ENCODE measurements at regions not wholly inside any gene's neighbourhood (a gene's known extent, or its start where the extent isn't known, plus 50 kb on each side); places are given as distances from the start of the nearest gene placed in this dataset.
"Not testable (repeated sequence)": the region's sequence is repeated elsewhere in the genome, so short reads cannot be mapped to it uniquely, and the experiment has no call there.

DNA sequence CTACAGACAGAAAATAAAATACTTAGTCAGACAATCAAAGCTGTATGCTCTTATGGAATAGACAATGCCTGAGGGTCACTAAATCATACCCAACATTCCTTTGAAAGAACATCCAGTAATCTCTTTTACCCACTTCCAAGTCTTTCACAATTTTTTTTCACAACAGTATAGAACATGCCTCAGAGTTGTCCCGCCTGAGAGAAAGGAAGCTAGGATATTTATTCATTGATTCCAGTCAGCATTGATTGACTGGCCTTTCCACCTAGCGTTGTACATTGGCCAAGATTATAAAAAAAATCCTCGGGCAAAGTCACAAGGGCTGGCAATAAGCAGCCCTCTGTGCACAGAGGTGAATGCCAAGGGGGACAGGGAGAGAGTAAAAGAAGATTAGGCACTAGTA lies 318.1 kb upstream of the PIK3R1 start:
- no peaks in the 10 kb centered on the region for H3K9me3 ChIP-seq
- no peaks in the 10 kb centered on the region for H3K27me3 ChIP-seq (replicated peaks; ENCODE audit: insufficient read depth)
- DNase-seq (ENCODE audit: low spot score): no peak
- no peak for ATAC-seq (ENCODE audit: insufficient number of reproducible peaks, low FRiP score, low read depth)
- TF ChIP-seq, protein P1, sequence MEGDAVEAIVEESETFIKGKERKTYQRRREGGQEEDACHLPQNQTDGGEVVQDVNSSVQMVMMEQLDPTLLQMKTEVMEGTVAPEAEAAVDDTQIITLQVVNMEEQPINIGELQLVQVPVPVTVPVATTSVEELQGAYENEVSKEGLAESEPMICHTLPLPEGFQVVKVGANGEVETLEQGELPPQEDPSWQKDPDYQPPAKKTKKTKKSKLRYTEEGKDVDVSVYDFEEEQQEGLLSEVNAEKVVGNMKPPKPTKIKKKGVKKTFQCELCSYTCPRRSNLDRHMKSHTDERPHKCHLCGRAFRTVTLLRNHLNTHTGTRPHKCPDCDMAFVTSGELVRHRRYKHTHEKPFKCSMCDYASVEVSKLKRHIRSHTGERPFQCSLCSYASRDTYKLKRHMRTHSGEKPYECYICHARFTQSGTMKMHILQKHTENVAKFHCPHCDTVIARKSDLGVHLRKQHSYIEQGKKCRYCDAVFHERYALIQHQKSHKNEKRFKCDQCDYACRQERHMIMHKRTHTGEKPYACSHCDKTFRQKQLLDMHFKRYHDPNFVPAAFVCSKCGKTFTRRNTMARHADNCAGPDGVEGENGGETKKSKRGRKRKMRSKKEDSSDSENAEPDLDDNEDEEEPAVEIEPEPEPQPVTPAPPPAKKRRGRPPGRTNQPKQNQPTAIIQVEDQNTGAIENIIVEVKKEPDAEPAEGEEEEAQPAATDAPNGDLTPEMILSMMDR (IDR thresholded peaks at IDR 0.05): no peak
- H3K36me3 ChIP-seq: no peaks in the 10 kb centered on the region
- no peak overlapping the region for H3K27ac ChIP-seq
- H3K4me1 ChIP-seq (ENCODE audit: control insufficient read depth in 1 of 2, low read depth in 2 of 2): no peaks in the 10 kb centered on the region
- no peak overlapping the region for H3K4me3 ChIP-seq

DNA sequence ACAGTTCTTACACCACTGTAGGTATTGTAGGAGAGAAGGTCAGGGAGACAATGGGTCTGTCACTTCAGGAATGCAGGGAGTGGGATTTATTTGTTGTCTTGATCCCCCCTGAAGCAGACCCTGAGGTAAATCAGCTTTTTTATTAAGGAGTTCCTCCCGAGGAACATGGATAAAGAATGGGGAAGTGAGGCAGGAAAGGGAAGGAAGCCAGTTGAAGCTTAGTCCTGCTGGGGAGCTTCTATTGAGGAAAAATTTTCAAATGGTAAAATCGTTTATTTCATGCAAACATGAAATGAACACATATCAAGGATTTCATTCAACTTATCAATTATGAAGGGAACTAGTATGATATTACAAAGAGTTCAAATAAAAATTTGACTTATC lies 318.6 kb upstream of the PIK3R1 start:
- Histone ChIP-seq H3K27ac (no peak overlapping the region), H3K9me3 (no peaks in the 10 kb centered on the region), H3K4me1 (ENCODE audit: control insufficient read depth in 1 of 2, low read depth in 2 of 2) (no peaks in the 10 kb centered on the region), H3K4me3 (no peak overlapping the region), H3K36me3 (no peaks in the 10 kb centered on the region), H3K27me3 (replicated peaks; ENCODE audit: insufficient read depth) (no peaks in the 10 kb centered on the region)
- ATAC-seq (ENCODE audit: insufficient number of reproducible peaks, low FRiP score, low read depth): no peak
- DNase-seq (ENCODE audit: low spot score): no peak
- TF ChIP-seq, protein P1 (IDR thresholded peaks at IDR 0.05): no peak

DNA sequence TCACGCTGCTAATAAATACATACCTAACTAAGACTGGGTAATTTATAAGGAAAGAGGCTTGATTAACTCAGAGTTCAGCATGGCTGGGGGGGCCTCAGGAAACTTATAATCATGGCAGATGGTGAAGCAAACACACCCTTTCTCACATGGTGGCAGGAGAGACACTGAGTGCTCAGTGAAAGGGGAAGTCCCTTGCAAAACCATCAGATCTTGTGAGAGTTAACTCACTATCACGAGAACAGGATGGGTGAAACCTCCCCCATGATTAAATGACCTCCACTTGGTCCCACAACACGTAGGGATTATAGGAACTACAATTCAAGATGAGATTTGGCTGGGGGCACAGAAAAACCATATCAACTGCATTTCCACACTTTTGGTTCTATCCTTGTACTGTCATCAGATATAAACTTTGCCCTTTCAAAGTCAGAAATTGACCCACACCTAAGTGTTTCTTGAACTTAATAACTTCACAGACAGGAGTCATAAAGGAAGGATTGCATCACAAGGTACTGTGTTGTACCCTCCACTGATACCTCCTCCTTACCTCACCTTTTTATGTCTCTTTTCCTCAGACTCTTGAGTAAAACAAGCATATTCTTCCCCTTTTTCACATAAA lies 319.1 kb upstream of the PIK3R1 start:
- Histone ChIP-seq H3K9me3 (no peaks in the 10 kb centered on the region), H3K4me3 (no peak overlapping the region), H3K27me3 (replicated peaks; ENCODE audit: insufficient read depth) (no peaks in the 10 kb centered on the region), H3K4me1 (ENCODE audit: control insufficient read depth in 1 of 2, low read depth in 2 of 2) (no peaks in the 10 kb centered on the region), H3K36me3 (no peaks in the 10 kb centered on the region), H3K27ac (no peak overlapping the region)
- DNase-seq (ENCODE audit: low spot score) (no peak), ATAC-seq (ENCODE audit: insufficient number of reproducible peaks, low FRiP score, low read depth) (no peak)
- TF ChIP-seq, protein P1 (IDR thresholded peaks at IDR 0.05): no peak

DNA sequence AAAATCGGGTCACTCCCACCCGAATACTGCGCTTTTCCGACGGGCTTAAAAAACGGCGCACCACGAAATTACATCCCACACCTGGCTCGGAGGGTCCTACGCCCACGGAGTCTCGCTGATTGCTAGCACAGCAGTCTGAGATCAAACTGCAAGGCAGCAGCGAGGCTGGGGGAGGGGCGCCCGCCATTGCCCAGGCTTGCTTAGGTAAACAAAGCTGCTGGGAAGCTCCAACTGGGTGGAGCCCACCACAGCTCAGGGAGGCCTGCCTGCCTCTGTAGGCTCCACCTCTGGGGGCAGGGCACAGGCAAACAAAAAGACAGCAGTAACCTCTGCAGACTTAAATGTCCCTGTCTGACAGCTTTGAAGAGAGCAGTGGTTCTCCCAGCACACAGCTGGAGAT lies 325.7 kb upstream of the PIK3R1 start:
- ATAC-seq (ENCODE audit: insufficient number of reproducible peaks, low FRiP score, low read depth); H3K27ac ChIP-seq: not testable (repeated sequence)

DNA sequence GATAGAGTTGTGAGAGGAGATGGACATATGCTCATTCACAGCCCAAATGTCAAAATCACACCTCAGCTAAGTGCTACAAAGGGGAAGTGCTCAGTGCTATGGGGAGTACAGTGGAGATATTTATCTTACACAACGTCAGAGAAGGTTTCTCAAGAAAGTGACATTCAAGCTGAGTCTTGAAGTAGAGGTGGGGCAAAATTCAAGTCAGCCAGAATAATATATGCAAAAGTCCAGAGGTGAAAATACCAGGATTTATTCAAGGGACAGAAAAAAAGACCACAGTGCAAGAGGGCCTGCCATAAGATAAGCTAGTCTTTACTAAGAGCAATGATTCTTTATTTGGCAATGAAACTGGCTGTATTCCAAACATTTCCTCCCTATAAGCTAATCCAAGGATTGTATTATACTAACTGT lies 327.8 kb upstream of the PIK3R1 start:
- no peaks in the 10 kb centered on the region for H3K27me3 ChIP-seq (replicated peaks; ENCODE audit: insufficient read depth)
- H3K4me1 ChIP-seq (ENCODE audit: control insufficient read depth in 1 of 2, low read depth in 2 of 2): no peaks in the 10 kb centered on the region
- H3K36me3 ChIP-seq: no peaks in the 10 kb centered on the region
- TF ChIP-seq, protein P1 (IDR thresholded peaks at IDR 0.05): no peak
- no peaks in the 10 kb centered on the region for H3K9me3 ChIP-seq
- no peak overlapping the region for H3K27ac ChIP-seq
- ATAC-seq (ENCODE audit: insufficient number of reproducible peaks, low FRiP score, low read depth) (no peak), DNase-seq (ENCODE audit: low spot score) (no peak)
- no peak overlapping the region for H3K4me3 ChIP-seq

More for the DNA sequence above, 325.7 kb upstream of the PIK3R1 start:
- not testable (repeated sequence) for H3K4me3 ChIP-seq; H3K27me3 ChIP-seq (replicated peaks; ENCODE audit: insufficient read depth); H3K36me3 ChIP-seq; H3K4me1 ChIP-seq (ENCODE audit: control insufficient read depth in 1 of 2, low read depth in 2 of 2); DNase-seq (ENCODE audit: low spot score); H3K9me3 ChIP-seq

DNA sequence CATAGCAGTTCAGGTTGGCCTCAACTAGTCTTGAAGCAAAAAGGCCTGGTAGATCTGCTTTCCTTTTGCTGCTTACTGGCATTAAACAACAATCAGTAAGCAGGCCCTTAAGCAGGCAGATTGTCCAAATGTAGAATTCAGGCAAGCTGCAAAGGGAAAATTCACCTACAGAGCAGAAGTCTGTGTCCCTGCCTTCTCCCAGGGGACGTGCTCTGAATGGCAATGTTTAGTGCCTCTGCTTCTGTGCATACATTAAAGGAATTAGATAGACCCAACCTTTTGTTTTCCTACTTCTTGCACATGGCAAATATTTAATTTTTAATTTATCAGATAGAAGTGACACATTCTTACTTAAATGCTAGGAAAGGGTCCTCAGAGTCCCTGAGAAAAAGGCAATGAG lies 328.8 kb upstream of the PIK3R1 start:
- no peak for DNase-seq (ENCODE audit: low spot score)
- ATAC-seq (ENCODE audit: insufficient number of reproducible peaks, low FRiP score, low read depth): no peak
- no peaks in the 10 kb centered on the region for H3K9me3 ChIP-seq

More for the DNA sequence above, 328.8 kb upstream of the PIK3R1 start:
- H3K27ac ChIP-seq: no peak overlapping the region
- H3K36me3 ChIP-seq: no peaks in the 10 kb centered on the region
- H3K4me3 ChIP-seq: no peak overlapping the region
- H3K4me1 ChIP-seq (ENCODE audit: control insufficient read depth in 1 of 2, low read depth in 2 of 2): peaks cover 0 to 2% of the 10 kb centered on the region in 2 donors
- no peaks in the 10 kb centered on the region for H3K27me3 ChIP-seq (replicated peaks; ENCODE audit: insufficient read depth)
- TF ChIP-seq, protein P1 (IDR thresholded peaks at IDR 0.05): no peak
